ENCODE measurements at regions not wholly inside any gene's neighbourhood (a gene's known extent, or its start where the extent isn't known, plus 50 kb on each side); places are given as distances from the start of the nearest gene placed in this dataset.

- no peaks in the 10 kb centered on the region for H3K27me3 ChIP-seq (ENCODE audit: control insufficient read depth, insufficient read depth, low read length)
- no peak overlapping the region for H2AFZ ChIP-seq
- no peak overlapping the region for H3K9ac ChIP-seq
- H3K4me2 ChIP-seq (ENCODE audit: low read length): no peak overlapping the region
- H3K9me3 ChIP-seq (ENCODE audit: control insufficient read depth, low read length): no peaks in the 10 kb centered on the region
- no peaks in the 10 kb centered on the region for H3K79me2 ChIP-seq
- H3K36me3 ChIP-seq (ENCODE audit: control insufficient read depth, insufficient read depth, low read length): no peaks in the 10 kb centered on the region
- no peak overlapping the region for H3K27ac ChIP-seq
- no peaks in the 10 kb centered on the region for H3K4me1 ChIP-seq
- TF ChIP-seq, protein P1, sequence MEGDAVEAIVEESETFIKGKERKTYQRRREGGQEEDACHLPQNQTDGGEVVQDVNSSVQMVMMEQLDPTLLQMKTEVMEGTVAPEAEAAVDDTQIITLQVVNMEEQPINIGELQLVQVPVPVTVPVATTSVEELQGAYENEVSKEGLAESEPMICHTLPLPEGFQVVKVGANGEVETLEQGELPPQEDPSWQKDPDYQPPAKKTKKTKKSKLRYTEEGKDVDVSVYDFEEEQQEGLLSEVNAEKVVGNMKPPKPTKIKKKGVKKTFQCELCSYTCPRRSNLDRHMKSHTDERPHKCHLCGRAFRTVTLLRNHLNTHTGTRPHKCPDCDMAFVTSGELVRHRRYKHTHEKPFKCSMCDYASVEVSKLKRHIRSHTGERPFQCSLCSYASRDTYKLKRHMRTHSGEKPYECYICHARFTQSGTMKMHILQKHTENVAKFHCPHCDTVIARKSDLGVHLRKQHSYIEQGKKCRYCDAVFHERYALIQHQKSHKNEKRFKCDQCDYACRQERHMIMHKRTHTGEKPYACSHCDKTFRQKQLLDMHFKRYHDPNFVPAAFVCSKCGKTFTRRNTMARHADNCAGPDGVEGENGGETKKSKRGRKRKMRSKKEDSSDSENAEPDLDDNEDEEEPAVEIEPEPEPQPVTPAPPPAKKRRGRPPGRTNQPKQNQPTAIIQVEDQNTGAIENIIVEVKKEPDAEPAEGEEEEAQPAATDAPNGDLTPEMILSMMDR (IDR thresholded peaks at IDR 0.05): no peak
- H3K4me3 ChIP-seq (ENCODE audit: low read depth, low read length): no peak overlapping the region
Observed at GRCh38 chr2:129711816-129712675, 267.4 kb upstream of the RAB6C start.

DNA sequence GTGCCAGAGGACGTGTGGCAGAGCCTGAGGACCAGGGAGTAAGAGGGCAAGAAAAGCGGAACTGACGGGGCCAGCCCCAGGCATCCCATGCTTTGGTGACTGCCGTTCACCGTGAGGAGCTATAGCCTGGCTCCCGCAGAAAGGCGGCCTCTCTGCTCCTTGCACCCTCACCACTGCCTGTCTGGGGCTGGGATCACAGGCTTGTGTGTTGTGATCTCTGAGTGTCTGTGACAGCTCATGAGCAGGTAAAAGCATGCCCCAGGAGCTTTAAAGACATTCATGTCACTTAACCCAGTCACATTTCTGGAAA is 266.8 kb upstream of the RAB6C start:
- no peak overlapping the region for H2AFZ ChIP-seq
- H3K27ac ChIP-seq: no peak overlapping the region
- H3K4me1 ChIP-seq: no peaks in the 10 kb centered on the region
- H3K27me3 ChIP-seq (ENCODE audit: control insufficient read depth, insufficient read depth, low read length): no peaks in the 10 kb centered on the region
- H3K4me3 ChIP-seq (ENCODE audit: low read depth, low read length): no peak overlapping the region
- TF ChIP-seq, protein P1 (IDR thresholded peaks at IDR 0.05): no peak
- H3K4me2 ChIP-seq (ENCODE audit: low read length): no peak overlapping the region
- H3K79me2 ChIP-seq: no peaks in the 10 kb centered on the region
- H3K36me3 ChIP-seq (ENCODE audit: control insufficient read depth, insufficient read depth, low read length): no peaks in the 10 kb centered on the region
- no peaks in the 10 kb centered on the region for H3K9me3 ChIP-seq (ENCODE audit: control insufficient read depth, low read length)
- no peak overlapping the region for H3K9ac ChIP-seq

DNA sequence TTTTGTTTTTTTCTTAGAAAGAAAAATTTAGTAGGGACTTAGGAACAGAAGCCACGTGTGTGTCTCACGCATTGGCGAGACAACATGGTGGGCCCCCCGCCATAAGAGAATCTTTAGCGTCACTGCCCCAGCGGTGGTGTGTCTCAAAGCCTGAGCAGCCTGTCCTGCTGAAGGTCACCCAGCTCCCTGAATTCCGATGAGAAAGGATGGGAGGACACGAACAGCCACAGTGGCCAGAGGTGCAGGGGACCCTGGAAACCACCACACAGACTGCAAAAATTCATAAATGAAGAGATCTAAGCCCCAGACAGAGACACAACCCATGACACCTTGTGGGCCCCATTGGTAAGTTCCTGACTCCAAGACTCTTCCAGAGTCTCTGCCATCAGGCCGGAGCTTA is 266.1 kb upstream of the RAB6C start:
- H3K4me3 ChIP-seq (ENCODE audit: low read depth, low read length): no peak overlapping the region
- H3K36me3 ChIP-seq (ENCODE audit: control insufficient read depth, insufficient read depth, low read length): no peaks in the 10 kb centered on the region
- H3K79me2 ChIP-seq: no peaks in the 10 kb centered on the region
- no peaks in the 10 kb centered on the region for H3K4me1 ChIP-seq
- TF ChIP-seq, protein P1 (IDR thresholded peaks at IDR 0.05): no peak
- no peaks in the 10 kb centered on the region for H3K27me3 ChIP-seq (ENCODE audit: control insufficient read depth, insufficient read depth, low read length)
- no peak overlapping the region for H2AFZ ChIP-seq
- H3K27ac ChIP-seq: no peak overlapping the region
- no peak overlapping the region for H3K4me2 ChIP-seq (ENCODE audit: low read length)
- H3K9me3 ChIP-seq (ENCODE audit: control insufficient read depth, low read length): no peaks in the 10 kb centered on the region
- no peak overlapping the region for H3K9ac ChIP-seq

DNA sequence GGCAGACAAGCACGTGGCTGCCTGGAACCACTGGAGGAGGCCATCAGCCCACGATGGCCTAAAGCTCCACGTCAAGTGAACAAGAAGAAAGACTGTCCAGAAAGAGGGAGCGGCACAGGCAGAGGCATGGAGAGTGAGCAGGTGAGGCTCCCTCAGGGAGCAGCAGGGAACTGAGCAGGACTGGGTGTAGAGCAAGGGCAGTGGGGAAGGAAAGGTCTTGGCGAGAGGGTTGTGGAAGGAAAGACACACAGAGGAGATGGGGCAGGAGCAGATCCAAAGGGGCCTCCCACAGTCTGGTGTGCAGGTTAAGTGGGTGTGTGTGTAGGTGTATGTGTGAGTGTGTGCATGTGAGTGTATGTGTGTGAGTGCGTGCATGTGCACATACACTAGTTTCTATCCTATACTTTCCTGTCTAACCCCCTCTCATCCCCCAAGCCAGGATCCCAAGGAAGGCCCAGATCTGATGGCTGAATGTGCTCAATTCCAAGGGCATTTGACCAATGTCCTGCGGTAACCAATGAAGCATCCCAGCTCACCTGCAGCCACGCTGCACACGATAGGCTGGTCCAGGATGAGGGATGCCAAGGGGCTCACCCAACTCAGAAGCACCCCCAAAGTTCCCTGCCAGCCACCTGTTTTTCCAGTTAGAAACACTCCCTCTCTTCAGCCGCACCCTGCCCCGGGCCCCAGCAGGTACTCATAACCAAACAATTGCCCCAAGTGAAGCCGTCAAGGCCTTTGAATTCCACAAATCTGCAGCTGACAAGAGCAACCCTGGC is 262.5 kb upstream of the RAB6C start:
- Histone ChIP-seq H3K79me2 (no peaks in the 10 kb centered on the region), H3K9ac (no peak overlapping the region), H3K4me1 (no peaks in the 10 kb centered on the region), H3K4me2 (ENCODE audit: low read length) (no peak overlapping the region), H3K9me3 (ENCODE audit: control insufficient read depth, low read length) (no peaks in the 10 kb centered on the region), H2AFZ (no peak overlapping the region), H3K4me3 (ENCODE audit: low read depth, low read length) (no peak overlapping the region), H3K27ac (no peak overlapping the region), H3K36me3 (ENCODE audit: control insufficient read depth, insufficient read depth, low read length) (no peaks in the 10 kb centered on the region), H3K27me3 (ENCODE audit: control insufficient read depth, insufficient read depth, low read length) (no peaks in the 10 kb centered on the region)
- TF ChIP-seq, protein P1 (IDR thresholded peaks at IDR 0.05): no peak

Measured in parathyroid adenoma (tissue), 2 donors.